NCI-H1105 treated with DMSO at 0.1 percent for 48 hours (cell line): ENCODE measurements at regions not wholly inside any gene's neighbourhood (a gene's known extent, or its start where the extent isn't known, plus 50 kb on each side); places are given as distances from the start of the nearest gene placed in this dataset.
"Not testable (repeated sequence)": the region's sequence is repeated elsewhere in the genome, so short reads cannot be mapped to it uniquely, and the experiment has no call there.

Experiments
- DNase-seq: peaks from one replicate; lab custom pipeline; 2025; lab: John Stamatoyannopoulos, UW

DNA sequence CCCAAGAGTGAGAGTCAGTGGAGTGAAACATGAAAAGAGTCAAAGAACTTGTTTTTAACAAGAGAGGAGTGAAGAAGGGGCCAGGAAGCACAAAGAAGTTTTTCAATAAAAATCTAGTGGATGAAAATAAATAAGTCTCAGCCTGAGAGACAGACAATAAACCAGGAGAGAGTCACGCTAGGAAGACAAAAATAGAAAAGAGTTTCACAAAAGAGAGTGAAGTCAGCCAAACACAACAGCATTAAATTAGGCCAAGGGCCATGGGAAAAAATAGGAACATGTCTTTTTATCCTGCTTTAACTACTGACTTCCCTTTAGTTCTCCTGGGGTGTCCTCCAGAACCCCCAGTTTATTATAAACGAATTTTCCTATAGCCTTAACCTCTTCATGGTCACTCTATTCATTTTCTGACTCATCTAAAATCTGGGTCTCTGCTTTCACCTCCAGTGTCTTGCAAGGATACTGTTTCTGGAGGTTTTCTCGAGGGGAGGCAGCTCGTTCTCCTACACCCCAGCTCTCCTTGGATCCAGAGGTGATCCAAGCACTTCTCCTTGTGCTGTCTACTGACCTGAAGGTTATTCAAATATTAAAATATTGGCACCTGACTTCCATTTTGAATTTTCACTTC is 571.5 kb upstream of the PPP2R3A start:
- DNase-seq, result no peak

DNA sequence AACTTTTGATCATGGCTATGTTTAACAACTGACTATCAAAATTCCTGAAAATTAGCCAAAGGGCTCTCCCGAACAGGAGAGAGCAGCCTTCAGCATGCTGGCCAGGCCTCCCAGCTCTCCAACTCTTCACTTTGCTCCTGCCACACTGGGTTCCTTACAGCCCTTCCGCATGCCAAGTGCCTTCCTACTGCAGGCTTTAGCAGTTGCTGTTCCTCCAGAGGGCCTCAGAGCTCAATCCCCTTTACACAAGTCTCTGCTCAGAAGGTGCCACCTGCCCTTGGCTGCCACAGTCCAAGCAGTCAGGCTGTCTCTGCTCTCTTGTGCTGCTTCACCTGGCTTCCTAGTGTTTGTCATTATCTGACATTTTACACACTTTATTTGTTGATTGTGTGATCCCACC is 553.1 kb upstream of the PPP2R3A start:
- no peak for DNase-seq

DNA sequence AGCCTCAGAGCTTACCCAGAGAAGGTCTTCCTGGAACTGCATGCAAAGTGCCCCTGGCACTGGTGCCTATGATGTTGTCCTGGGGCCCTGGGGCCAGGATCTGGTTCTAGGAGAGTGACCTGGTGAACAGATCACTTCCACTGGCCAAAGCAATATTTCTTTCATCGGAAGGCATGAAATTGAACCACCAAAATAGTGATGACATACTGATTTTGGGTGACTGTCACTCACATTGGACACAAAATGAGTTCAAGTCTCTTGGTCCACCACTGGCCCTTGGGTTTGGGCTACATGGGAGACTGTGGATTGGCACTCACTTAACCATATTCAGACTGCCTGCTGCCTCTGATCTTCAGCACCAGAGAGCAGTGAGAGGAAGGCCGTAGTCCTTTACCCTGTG is 549.3 kb upstream of the PPP2R3A start:
- DNase-seq, result no peak

DNA sequence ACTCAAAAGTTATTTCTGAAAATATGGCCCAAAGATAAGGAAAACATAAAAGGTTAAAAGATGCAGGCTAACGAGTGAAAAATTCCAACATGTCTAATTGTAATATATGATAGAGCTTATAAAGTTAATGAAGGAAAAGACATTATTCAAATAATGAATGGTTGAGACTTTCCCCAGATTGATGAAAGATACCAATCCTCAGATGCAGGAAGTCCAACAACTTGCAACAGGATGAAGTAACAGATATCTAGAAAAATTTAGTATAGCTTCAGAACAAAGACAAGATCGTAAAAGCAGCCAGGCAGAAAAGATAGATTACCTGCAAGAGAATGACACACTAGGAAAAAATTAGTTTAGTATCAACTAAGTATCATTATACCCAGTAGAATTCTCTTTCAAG is 546.4 kb upstream of the PPP2R3A start:
- no peak for DNase-seq

DNA sequence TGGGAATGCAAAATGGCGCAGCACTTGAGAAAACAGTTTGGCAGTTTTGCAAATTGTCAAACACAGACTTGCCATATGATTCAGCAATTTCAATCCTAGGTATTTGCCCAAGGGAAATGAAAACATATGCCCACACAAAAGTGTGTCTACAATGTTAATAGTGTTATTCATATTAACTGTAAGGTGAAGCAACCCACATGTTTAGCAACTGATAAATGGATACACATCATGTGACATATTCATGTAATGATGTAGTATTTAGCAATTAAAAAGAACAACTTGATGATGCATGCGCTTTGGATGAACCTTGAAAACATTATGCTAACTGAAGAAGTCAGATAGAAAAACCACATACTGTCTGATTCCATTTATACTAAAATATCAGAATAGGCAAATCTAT is 539.0 kb upstream of the PPP2R3A start:
- no peak for DNase-seq

DNA sequence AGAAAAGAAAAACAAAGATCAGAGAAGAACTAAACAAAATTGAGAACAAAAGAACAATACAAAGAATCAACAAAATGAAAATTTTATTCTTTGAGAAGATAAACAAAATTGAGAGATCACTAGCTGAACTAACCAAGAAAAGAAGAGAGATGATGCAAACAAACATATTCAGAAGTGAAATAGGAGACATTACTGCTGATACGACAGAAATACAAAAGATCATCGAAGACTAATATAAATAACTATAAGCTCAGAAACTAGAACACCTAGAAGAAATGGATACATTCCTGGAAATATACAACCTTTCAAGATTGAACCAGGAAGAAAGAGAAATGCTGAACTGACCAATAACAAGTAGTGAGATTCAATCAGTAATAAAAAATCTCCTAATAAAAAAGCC is 533.1 kb upstream of the PPP2R3A start:
- DNase-seq, result no peak

DNA sequence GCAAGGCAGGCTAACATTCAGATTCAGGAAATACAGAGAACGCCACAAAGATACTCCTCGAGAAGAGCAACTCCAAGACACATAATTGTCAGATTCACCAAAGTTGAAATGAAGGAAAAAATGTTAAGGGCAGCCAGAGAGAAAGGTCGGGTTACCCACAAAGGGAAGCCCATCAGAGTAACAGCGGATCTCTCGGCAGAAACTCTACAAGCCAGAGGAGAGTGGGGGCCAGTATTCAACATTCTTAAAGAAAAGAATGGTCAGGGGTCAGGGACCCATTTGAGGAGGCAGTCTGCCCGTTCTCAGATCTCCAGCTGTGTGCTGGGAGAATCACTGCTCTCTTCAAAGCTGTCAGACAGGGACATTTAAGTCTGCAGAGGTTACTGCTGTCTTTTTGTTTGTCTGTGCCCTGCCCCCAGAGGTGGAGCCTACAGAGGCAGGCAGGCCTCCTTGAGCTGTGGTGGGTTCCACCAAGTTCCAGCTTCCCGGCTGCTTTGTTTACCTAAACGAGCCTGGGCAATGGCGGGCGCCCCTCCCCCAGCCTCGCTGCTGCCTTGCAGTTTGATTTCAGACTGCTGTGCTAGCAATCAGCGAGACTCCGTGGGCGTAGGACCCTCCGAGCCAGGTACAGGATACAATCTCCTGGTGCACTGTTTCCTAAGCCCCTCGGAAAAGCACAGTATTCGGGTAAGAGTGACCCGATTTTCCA is 526.5 kb upstream of the PPP2R3A start:
- DNase-seq, result not testable (repeated sequence)

DNA sequence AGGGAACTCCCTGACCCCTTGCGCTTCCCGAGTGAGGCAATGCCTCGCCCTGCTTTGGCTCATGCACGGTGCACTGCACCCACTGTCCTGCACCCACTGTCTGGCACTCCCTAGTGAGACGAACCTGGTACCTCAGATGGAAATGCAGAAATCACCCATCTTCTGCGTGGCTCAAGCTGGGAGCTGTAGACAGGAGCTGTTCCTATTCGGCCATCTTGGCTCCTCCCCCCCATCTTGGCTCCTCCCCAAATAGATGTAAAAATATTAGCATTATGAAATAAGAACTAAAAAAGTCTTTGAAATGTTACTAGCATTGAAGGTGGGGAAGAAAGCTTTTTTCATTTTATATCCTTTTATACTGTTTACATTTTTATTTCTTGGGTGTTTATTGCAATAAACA is 525.9 kb upstream of the PPP2R3A start:
- DNase-seq, result not testable (repeated sequence)

DNA sequence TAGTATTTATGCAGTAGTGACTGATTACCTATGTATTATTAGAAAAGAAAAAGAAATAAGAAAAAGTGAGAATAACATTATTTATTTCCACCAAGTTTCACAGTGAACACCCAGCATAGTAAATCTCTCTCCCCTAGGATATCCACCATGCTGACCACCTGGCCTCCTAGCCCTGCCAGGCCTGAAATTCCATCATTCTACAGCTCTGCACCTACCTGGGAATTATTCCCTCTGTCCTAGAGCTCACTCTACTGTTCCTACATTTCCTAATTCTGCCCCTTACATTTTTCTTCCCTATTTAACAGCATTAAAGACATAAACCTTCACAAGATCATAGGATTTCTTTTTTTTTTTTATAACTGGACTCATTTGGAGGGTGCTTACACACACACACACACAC is 525.3 kb upstream of the PPP2R3A start:
- DNase-seq, result peak; percentile 18

DNA sequence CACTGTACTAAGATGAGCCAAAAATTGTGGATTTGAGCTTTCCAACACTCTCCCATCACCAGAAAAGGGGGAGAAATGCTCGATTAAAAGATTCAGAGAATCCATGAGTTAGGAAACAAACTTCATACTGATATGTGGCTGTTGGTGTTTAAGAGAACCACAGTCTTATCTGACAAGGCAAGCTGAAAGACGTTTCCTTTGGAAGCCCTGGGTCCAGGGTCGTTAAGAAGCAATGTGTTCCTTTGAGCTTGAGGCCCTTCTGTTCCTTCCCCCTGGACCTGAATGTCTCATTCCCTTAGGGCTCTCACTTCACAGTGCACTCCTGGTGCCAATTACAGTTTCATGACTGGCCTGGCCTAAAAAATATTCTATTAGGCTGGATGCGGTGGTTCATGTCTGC is 524.8 kb upstream of the PPP2R3A start:
- no peak for DNase-seq

DNA sequence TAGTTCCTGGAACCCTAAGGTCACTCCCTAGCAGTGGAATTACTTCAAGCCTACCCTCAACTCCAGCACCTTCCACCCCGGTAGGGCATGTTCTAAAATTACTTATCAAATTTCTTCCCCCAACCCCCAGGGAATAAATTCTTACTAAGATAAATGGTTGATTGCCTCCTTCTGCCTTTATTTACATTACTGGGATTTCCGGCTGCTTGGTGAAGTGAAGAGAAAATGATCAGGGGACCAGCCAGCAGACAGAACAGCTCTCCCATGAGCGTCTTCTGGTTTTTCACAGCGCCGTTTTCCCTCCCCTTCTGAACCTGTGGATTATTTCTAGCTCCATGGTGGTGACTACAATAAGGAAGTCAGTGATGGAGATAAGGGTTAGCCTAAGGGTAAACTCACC is 521.5 kb upstream of the PPP2R3A start:
- no peak for DNase-seq

DNA sequence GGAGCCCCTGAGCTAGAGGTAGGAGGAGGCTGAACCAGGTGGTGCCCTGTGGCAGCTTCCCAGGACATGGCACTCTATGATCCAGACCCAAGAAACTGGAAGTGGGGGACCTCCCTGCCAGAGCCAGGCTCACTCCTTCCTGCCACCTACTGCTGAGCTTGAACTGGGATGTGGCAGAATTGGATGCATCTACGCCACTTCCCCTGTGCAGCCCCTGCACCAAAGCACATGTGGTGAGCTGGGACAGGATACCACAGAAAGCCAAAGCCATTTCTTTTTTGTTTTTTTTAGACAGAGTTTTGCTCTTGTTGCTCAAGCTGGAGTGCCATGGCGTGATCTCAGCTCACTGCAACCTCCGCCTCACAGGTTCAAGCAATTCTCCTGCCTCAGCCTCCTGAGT is 518.0 kb upstream of the PPP2R3A start:
- DNase-seq, result no peak

DNA sequence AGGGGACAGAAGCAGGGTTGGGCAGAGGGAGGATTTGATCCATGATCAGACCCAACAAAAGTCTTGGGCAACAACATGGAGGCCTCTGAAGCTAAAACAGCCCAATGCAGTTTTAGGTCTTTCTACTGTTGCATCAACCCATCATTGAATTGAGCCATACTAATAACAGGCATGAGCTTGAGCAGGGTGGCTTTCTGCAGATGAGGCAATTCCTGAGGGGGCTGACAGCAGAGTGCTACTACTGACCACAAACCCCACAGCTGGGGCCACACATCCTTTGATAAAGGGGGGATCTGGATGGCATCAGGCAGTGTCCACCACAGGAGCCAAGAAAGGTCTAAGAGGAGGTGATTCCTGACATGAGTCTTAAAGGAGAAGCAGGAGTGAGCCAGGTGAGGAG is 517.0 kb upstream of the PPP2R3A start:
- no peak for DNase-seq

DNA sequence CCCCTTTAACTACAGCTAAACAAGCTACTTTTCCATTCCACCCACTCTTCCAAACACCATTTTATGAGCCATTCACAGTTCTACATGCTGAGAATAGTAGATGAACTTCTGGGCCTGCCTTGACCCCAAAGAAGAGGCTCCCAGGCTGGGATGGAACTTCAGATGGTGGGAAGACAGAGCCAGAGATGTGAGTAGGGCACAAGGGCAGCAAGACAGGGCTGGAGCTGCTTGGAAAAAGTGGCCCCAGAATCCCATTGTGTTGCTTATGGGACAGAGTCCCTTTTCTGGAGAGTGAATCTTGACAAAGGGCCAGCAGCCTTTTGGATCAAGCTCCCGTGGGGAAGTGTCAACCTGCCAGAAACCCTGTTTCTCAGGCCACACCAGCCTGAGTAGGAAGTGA is 516.5 kb upstream of the PPP2R3A start:
- no peak for DNase-seq

DNA sequence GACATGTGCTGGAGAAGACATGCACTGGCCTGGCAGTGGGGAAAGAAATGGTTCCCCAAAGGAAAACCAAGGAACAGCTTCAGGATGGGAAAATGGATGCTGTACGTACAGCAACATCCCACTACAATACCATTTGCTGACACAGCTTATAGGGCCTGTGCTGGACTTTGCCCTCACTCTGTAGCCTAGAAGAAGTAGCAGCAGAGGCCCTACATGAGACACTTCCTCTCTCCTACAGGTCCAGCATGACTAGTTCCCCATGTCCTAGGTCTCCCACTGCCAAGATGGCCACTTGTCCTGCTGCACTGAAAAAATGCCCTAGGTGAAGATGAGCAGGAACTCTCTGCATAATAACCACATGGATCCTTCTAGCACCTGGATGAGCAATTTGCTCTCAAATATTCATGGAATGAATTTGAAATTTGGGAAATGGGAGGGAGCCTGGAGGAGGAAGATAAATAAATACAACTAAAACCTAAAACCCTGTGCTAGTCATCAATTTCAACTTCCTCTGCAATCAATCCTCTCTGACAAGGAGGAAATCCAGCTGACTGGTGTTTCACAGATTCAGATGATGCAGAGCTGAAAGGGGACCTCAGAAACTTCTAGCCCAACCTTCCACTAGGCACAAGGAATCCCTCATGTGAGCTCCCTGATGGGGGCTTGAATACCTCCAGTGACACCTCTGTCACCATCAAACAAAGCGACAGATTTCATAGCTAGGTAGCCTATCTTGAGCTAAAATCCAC is 514.3 kb upstream of the PPP2R3A start:
- DNase-seq, result no peak

DNA sequence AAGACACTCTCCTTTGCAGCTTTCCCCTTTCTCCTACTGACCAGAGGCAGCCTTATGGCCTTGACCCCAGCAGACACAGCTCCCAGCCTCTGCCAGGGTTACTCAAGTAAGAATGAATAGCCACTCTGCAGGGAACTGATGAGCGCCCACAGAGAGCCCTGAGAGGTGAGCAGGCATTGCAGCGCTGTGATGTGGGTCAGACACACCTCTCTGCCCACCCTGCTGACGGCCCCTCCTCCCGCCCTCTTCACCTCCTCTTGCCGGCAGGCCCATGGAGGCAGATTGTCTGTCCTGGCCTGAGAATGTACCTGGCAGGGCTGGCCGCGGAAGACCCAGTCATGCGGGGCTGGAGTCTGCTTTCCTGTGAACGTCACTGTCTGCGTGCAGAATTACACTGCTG is 512.6 kb upstream of the PPP2R3A start:
- DNase-seq, result no peak

DNA sequence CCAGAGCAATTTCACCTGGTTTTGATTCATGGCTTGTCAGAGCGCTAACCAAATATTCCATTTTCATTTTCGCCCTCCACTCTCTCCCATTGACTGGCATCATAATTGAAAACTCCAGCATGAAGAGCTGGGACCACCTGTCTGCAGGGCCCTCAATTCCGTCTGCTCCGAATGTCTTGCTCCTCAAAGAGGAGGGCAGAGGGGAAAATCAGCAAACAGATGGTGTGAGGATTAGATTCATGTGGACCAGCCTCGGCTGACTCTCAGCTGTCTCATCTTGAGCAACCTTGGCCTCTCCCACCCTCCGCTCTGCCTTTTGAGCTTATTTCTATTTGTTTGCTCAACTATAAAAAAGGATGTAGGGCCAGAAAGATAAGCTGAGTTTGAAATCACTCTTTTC is 512.2 kb upstream of the PPP2R3A start:
- DNase-seq, result no peak

DNA sequence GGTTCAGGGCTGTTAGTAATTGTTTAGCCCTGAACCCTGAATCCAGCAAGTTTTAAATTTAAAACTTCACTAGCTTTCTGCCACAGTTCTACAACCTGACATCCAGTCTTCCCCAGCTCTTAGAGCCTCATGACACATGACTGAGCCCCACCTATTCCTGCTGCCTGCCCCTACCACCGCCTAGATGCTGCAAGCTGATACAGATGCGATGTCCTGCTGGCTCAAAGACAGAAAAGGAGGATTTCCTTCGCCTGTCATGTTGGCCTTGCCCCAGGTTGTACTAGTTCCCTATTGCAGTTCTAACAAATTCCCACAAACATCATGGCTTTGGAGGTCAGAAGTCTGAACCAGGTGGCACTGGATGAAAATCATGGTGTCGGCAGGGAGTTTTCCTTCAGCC is 510.6 kb upstream of the PPP2R3A start:
- DNase-seq, result no peak

DNA sequence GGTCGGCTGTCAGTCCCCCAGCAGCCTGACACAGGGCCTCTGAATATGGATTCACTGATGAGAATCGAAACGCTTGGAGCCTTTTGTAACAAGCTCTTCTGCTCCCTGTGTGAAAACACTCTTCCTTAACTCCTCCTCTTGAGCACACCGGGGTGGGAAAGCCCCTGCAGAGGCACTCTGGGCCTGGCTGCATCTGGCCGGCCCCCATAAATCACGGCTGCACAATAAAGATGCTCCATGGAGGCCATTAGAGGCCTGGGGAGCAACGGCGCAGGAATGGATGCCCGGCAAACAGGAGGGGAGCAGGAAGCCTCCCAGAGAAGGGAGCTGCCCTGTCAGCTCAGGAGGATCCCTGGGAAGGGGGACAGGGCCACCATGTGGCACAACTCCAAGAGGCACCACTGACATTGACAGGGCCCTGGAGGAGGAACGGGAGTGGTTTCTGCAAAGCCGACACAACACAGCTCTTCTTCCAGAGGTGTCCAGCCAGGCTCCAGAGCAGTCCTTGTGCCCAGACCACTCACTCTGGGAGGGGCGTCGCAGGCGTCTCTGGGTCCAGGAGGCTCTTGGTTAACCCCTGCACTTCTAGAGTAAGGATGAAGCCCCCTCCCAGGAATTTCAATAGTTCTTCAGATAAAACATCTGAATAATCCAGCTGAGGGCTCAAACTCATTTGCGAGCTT is 509.3 kb upstream of the PPP2R3A start:
- no peak for DNase-seq

DNA sequence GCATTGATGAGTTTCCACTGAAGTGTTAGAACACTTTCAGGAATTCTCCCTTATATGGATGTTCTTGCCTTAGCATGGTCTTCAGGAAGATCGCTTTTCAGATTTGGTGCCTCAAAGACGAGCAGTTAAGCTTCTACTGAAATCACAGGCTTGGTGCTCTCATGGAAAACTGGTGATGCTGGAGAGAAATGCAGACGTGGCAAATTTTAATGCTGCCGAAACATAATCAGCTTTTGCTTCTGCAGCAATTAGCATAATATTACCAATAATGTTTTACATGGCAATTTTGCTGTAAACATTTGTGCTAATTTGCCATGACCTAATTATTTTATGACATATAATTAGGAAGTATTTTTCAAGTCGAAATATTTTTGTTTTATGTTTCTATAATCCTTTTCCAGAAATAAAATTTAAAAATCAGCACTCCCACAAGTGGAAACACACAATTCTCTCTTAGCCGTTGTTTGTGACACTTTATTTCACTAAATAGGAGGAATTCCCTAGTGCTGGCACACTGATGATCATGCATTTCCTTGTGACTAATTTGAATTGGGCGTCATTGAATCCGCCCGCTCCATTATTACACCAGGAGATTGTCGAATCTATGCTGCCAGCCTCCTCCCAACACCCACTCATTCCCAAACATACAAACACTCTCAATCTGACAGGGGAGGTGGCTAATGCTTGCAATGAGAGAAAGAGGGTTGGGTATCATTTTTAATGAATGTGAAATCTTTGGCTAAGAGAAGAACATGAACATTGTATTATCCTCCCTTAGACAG is 506.8 kb upstream of the PPP2R3A start:
- DNase-seq, result no peak

DNA sequence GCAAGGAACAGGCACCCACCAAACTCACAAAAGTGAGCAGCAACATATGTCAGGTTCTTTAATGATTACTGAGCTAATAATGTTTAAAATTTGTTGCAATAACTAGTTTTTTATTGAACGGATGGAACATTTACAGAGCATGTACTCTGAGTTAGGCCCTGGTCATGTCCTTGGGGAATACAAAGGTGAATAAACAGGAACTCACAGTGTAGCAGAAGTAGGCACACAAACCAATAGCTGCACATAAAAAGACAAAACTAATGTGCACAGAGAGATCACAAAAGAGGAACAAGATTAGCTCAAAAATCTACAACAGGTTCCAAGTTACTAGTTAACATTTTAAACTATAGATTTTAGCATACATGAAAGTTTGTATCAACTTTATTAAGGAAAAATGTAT is 505.3 kb upstream of the PPP2R3A start:
- DNase-seq, result no peak

DNA sequence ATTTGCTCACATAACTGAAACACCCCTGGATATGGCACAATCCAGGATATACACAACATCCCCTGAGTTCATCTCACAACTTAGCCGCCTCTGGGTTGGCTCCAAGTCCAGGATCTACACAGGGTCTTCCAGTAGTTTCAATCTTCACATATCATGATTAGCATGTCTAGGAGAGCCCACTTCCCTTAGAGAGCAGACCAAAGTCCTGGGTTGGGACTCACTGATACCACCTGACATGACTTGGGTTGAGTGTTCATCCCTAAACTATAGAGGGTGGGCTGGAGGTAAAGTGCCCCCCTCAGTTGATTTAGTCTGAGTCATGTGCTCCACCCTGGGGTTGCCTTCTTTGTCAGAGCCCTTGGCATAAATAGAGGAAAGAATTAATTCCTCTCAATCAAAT is 493.6 kb upstream of the PPP2R3A start:
- no peak for DNase-seq
